Mesenchymal stem cell (in vitro differentiated cells and primary cell): ENCODE measurements at regions not wholly inside any gene's neighbourhood (a gene's known extent, or its start where the extent isn't known, plus 50 kb on each side); places are given as distances from the start of the nearest gene placed in this dataset.

Experiments
- DNase-seq: peaks from one replicate; pipeline ENCODE4 v3.0.0-alpha.2; 2013
- H2AFZ ChIP-seq: one replicate; pipeline ENCODE4 v1.6.1; 2013; ENCODE audit warnings: low read depth, mild to moderate bottlenecking, control low read depth, inconsistent platforms, low read length, moderate library complexity
- H2AK5ac ChIP-seq: 2 replicates; pipeline ENCODE4 v1.6.1; 2013; ENCODE audit warnings: low read length, moderate library complexity, mild to moderate bottlenecking, inconsistent platforms; ENCODE audit not compliant: severe bottlenecking
- H2BK120ac ChIP-seq: one replicate; pipeline ENCODE4 v1.6.1; 2013; ENCODE audit warnings: low read depth, mild to moderate bottlenecking, inconsistent platforms, low read length, moderate library complexity
- H2BK12ac ChIP-seq, 2 experiments: one replicate each; pipeline ENCODE4 v1.6.1; 2013; ENCODE audit warnings: inconsistent platforms in 2 of 2, low read length in 2 of 2, mild to moderate bottlenecking in 2 of 2, moderate library complexity in 2 of 2, control low read depth in 1 of 2
- H2BK15ac ChIP-seq: one replicate; pipeline ENCODE4 v1.6.1; 2013; ENCODE audit warnings: mild to moderate bottlenecking, low read depth, inconsistent platforms; ENCODE audit not compliant: poor library complexity, severe bottlenecking
- H2BK5ac ChIP-seq: 2 replicates; pipeline ENCODE4 v1.6.1; 2013; ENCODE audit warnings: low read depth, mild to moderate bottlenecking, low read length, control low read depth, inconsistent platforms; ENCODE audit not compliant: poor library complexity, severe bottlenecking
- H3K14ac ChIP-seq, 2 experiments: one replicate each; pipeline ENCODE4 v1.6.1; 2013; ENCODE audit warnings: inconsistent platforms in 2 of 2, low read length in 2 of 2, control low read depth in 1 of 2, mild to moderate bottlenecking in 1 of 2, moderate library complexity in 1 of 2
- H3K18ac ChIP-seq, 2 experiments: one replicate each; pipeline ENCODE4 v1.6.1; 2013; ENCODE audit warnings: inconsistent platforms in 2 of 2, low read length in 2 of 2, control low read depth in 1 of 2, low read depth in 1 of 2, mild to moderate bottlenecking in 1 of 2
- H3K23ac ChIP-seq, 2 experiments: one replicate each; pipeline ENCODE4 v1.6.1; 2013; ENCODE audit warnings: inconsistent platforms in 2 of 2, low read length in 2 of 2, mild to moderate bottlenecking in 2 of 2, moderate library complexity in 2 of 2, control low read depth in 1 of 2
- H3K27ac ChIP-seq: 2 replicates; pipeline ENCODE4 v1.5.1; 2013; ENCODE audit warnings: mild to moderate bottlenecking, moderate library complexity, low read length, control low read depth, inconsistent platforms; ENCODE audit not compliant: poor library complexity, severe bottlenecking
- H3K27me3 ChIP-seq, 2 experiments: 2 replicates each; pipeline versions ENCODE4 v1.6.1 to v1.7.0; 2013; ENCODE audit warnings: low read length in 2 of 2, mild to moderate bottlenecking in 2 of 2, moderate library complexity in 2 of 2, control low read depth in 1 of 2, inconsistent platforms in 1 of 2; ENCODE audit not compliant: control insufficient read depth in 1 of 2, insufficient read depth in 1 of 2
- H3K36me3 ChIP-seq, 2 experiments: 2 replicates each; pipeline versions ENCODE4 v1.6.1 to v1.7.0; 2013; ENCODE audit warnings: low read length in 2 of 2, control low read depth in 1 of 2, inconsistent platforms in 1 of 2, low read depth in 1 of 2, mild to moderate bottlenecking in 1 of 2; ENCODE audit not compliant: insufficient read depth in 2 of 2, control insufficient read depth in 1 of 2
- H3K4ac ChIP-seq, 2 experiments: one replicate each; pipeline ENCODE4 v1.6.1; 2013; ENCODE audit warnings: inconsistent platforms in 2 of 2, low read length in 2 of 2, mild to moderate bottlenecking in 2 of 2, moderate library complexity in 2 of 2, control low read depth in 1 of 2, low read depth in 1 of 2
- H3K4me1 ChIP-seq: 2 replicates; pipeline ENCODE4 v1.6.1; 2013; ENCODE audit warnings: low read depth, low read length, control low read depth; ENCODE audit not compliant: control insufficient read depth, insufficient read depth
- H3K4me2 ChIP-seq: 2 replicates; pipeline ENCODE4 v1.6.1; 2013; ENCODE audit warnings: low read length, mild to moderate bottlenecking, inconsistent platforms; ENCODE audit not compliant: poor library complexity, severe bottlenecking
- H3K4me3 ChIP-seq, 2 experiments: 2 replicates each; pipeline versions ENCODE4 v1.5.1 to v1.7.0; 2013; ENCODE audit warnings: low read length in 2 of 2, mild to moderate bottlenecking in 2 of 2, control low read depth in 1 of 2, low read depth in 1 of 2; ENCODE audit not compliant: insufficient read depth in 1 of 2
- H3K79me1 ChIP-seq: replicated peaks from 2 replicates; pipeline ENCODE4 v1.6.1; 2013; ENCODE audit warnings: mild to moderate bottlenecking, control low read depth, low read length, inconsistent platforms; ENCODE audit not compliant: poor library complexity, severe bottlenecking
- H3K9ac ChIP-seq: 2 replicates; pipeline ENCODE4 v1.7.0; 2013; ENCODE audit warnings: mild to moderate bottlenecking, low read length, moderate library complexity
- H3K9me3 ChIP-seq: 2 replicates; pipeline ENCODE4 v1.7.0; 2013; ENCODE audit warnings: mild to moderate bottlenecking, low read length; ENCODE audit not compliant: control insufficient read depth
- H4K8ac ChIP-seq: one replicate; pipeline ENCODE4 v1.6.1; 2013; ENCODE audit warnings: inconsistent platforms, mild to moderate bottlenecking, low read length, moderate library complexity
- H4K91ac ChIP-seq: one replicate; pipeline ENCODE4 v1.6.1; 2013; ENCODE audit warnings: mild to moderate bottlenecking, low read length, inconsistent platforms
- WGBS: methylation state at CpG from one replicate; pipeline ENCODE4 v1.1.7; 2013; ENCODE audit warnings: mixed read lengths; 5-methylcytosine and 5-hydroxymethylcytosine counted together

DNA sequence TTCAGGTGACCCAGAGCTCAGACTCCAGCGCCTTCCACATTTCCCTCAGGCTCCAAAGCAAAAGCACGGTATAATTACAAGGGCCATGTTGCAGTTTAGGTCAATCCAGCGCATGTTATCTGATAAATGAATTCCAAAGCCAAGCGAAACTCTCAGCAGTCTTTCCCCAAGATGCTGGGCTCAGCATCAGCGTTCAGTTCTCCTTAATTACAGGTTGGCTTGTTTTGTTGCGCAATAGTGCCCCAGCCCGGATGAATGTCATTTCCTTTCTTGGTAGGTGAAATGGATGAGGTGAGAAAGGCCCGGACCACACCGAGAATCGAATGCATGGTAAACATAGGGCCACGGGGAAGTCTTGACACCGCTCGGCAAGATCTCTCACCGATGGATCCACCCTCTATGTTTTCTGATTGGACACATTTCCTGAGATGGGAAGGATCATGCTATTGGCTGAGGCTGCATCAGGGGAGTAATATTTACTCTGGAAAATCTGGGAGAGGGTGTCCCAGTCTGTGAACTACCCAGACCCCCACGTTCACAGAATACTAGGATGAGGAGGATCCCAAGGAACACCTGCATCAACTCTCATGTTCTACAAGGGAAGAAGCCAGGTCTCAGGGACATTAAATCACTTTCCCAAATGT, 221.2 kb upstream of the ANKRD55 start:
- 95% methylated on average over 15 of the region's 15 CpGs for WGBS

GRCh38 chr5:56451742-56452141, 218.6 kb upstream of the ANKRD55 start:
- H3K4ac ChIP-seq, result no peak overlapping the region
- H2AK5ac ChIP-seq, result no peak overlapping the region
- H2AFZ ChIP-seq, result no peak overlapping the region
- H3K4me2 ChIP-seq, result no peak overlapping the region
- no peak overlapping the region for H4K8ac ChIP-seq
- H3K9ac ChIP-seq, result no peak overlapping the region
- H3K23ac ChIP-seq, result no peak overlapping the region
- no peak overlapping the region for H3K4me3 ChIP-seq
- no peaks in the 10 kb centered on the region for H3K79me1 ChIP-seq
- no peak overlapping the region for H2BK120ac ChIP-seq
- H3K36me3 ChIP-seq, result no peaks in the 10 kb centered on the region
- no peak overlapping the region for H3K27ac ChIP-seq
- 87% methylated on average over 7 of the region's 7 CpGs for WGBS
- no peak for DNase-seq
- no peak overlapping the region for H3K14ac ChIP-seq
- peaks cover 2% of the 10 kb centered on the region for H3K4me1 ChIP-seq
- H2BK15ac ChIP-seq, result no peak overlapping the region
- no peak overlapping the region for H2BK12ac ChIP-seq
- no peak overlapping the region for H4K91ac ChIP-seq
- H3K27me3 ChIP-seq, result peaks cover 0 to 3% of the 10 kb centered on the region in 2 experiments
- H3K9me3 ChIP-seq, result no peaks in the 10 kb centered on the region
- no peak overlapping the region for H2BK5ac ChIP-seq
- H3K18ac ChIP-seq, result no peak overlapping the region

More for the DNA sequence above, 221.2 kb upstream of the ANKRD55 start:
- Histone ChIP-seq H3K79me1 (no peaks in the 10 kb centered on the region), H2AK5ac (no peak overlapping the region), H3K36me3 (no peaks in the 10 kb centered on the region), H2BK120ac (no peak overlapping the region), H4K91ac (no peak overlapping the region), H3K18ac (no peak overlapping the region), H3K27me3 (peaks cover 0 to 3% of the 10 kb centered on the region in 2 experiments), H3K27ac (no peak overlapping the region), H3K4me2 (no peak overlapping the region), H3K4me1 (peaks cover 2% of the 10 kb centered on the region), H2BK5ac (no peak overlapping the region), H4K8ac (no peak overlapping the region), H3K9ac (no peak overlapping the region), H3K4me3 (no peak overlapping the region), H3K4ac (no peak overlapping the region), H2AFZ (no peak overlapping the region), H2BK15ac (no peak overlapping the region), H3K23ac (no peak overlapping the region), H3K9me3 (no peaks in the 10 kb centered on the region), H2BK12ac (no peak overlapping the region), H3K14ac (no peak overlapping the region)
- no peak for DNase-seq

DNA sequence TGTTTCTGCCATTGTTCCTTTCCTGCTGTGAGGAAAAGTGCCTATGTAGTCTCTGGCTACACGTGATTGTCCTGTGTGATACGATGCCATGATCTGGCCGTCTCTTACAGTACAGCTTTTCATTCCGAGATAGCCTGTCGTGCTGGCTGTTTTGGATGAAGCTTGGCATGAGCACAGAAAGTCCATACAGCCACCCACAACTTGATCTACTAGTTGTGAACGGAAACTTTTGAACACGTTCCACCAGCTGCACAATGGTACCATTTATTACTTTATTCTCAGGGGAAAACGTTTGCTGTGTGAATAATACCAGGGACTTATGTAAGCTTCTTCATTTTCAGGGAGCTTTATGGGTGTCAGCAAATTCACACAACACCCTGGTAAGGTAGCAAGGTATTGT, 217.6 kb upstream of the ANKRD55 start:
- Histone ChIP-seq H3K4ac (no peak overlapping the region), H4K8ac (no peak overlapping the region), H3K9me3 (no peaks in the 10 kb centered on the region), H2BK15ac (no peak overlapping the region), H3K27me3 (peaks cover 0 to 3% of the 10 kb centered on the region in 2 experiments), H3K4me1 (no peaks in the 10 kb centered on the region), H3K4me2 (no peak overlapping the region), H2BK12ac (no peak overlapping the region), H3K36me3 (no peaks in the 10 kb centered on the region), H2AFZ (no peak overlapping the region), H3K14ac (no peak overlapping the region), H3K23ac (no peak overlapping the region), H3K18ac (no peak overlapping the region), H2BK120ac (no peak overlapping the region), H3K27ac (no peak overlapping the region), H2AK5ac (no peak overlapping the region), H4K91ac (no peak overlapping the region), H3K4me3 (no peak overlapping the region), H2BK5ac (no peak overlapping the region), H3K79me1 (no peaks in the 10 kb centered on the region), H3K9ac (no peak overlapping the region)
- 89% methylated on average over 6 of the region's 8 CpGs for WGBS
- no peak for DNase-seq

GRCh38 chr5:56449071-56449640, 216.0 kb upstream of the ANKRD55 start:
- Histone ChIP-seq H2BK15ac (no peak overlapping the region), H4K8ac (no peak overlapping the region), H3K4me2 (no peak overlapping the region), H3K14ac (no peak overlapping the region), H3K23ac (no peak overlapping the region), H2AFZ (no peak overlapping the region), H3K27ac (no peak overlapping the region), H3K18ac (no peak overlapping the region), H3K27me3 (peaks cover 0 to 3% of the 10 kb centered on the region in 2 experiments), H3K9me3 (no peaks in the 10 kb centered on the region), H2AK5ac (no peak overlapping the region), H4K91ac (no peak overlapping the region), H2BK5ac (no peak overlapping the region), H3K79me1 (no peaks in the 10 kb centered on the region), H3K4ac (no peak overlapping the region), H2BK12ac (no peak overlapping the region), H3K4me3 (no peak overlapping the region), H2BK120ac (no peak overlapping the region), H3K9ac (no peak overlapping the region), H3K4me1 (no peaks in the 10 kb centered on the region), H3K36me3 (no peaks in the 10 kb centered on the region)
- WGBS, result 92% methylated on average over 7 of the region's 7 CpGs
- DNase-seq, result no peak
